Astrocyte (in vitro differentiated cells and primary cell): ENCODE measurements at regions not wholly inside any gene's neighbourhood (a gene's known extent, or its start where the extent isn't known, plus 50 kb on each side); places are given as distances from the start of the nearest gene placed in this dataset.
A peak's percentile ranks its signal among the peaks of the same experiment; 100 is the strongest.

Experiments used
- DNase-seq: peaks from one replicate; pipeline ENCODE4 v3.0.0-alpha.2; 2010; ENCODE audit warnings: low read depth
- FAIRE-seq: peaks from 2 replicates; lab custom pipeline; 2011; peaks lifted over from hg19 to GRCh38; lab: Jason Lieb, UNC
- H2AFZ ChIP-seq: 2 replicates; pipeline ENCODE4 v1.6.0; 2012; ENCODE audit warnings: low read depth, low read length, inconsistent platforms
- H3K27ac ChIP-seq: 2 replicates; pipeline ENCODE4 v1.5.1; 2011; ENCODE audit warnings: low read depth, low read length, inconsistent platforms
- H3K27me3 ChIP-seq: 2 replicates; pipeline ENCODE4 v1.6.0; 2011; ENCODE audit warnings: low read length, inconsistent platforms; ENCODE audit not compliant: insufficient read depth
- H3K36me3 ChIP-seq: 2 replicates; pipeline ENCODE4 v1.5.1; 2011; ENCODE audit warnings: low read length, inconsistent platforms; ENCODE audit not compliant: insufficient read depth
- H3K4me1 ChIP-seq: 2 replicates; pipeline ENCODE4 v1.5.1; 2011; ENCODE audit warnings: low read length, inconsistent platforms; ENCODE audit not compliant: insufficient read depth
- H3K4me2 ChIP-seq: 2 replicates; pipeline ENCODE4 v1.6.0; 2012; ENCODE audit warnings: low read length, inconsistent platforms
- H3K4me3 ChIP-seq: 2 replicates; pipeline ENCODE4 v1.5.1; 2011; ENCODE audit warnings: low read depth, mild to moderate bottlenecking, low read length, inconsistent platforms; ENCODE audit not compliant: insufficient read depth
- H3K79me2 ChIP-seq: 2 replicates; pipeline ENCODE4 v1.6.0; 2012; ENCODE audit warnings: mild to moderate bottlenecking, low read length, inconsistent platforms; ENCODE audit not compliant: insufficient read depth
- H3K9ac ChIP-seq: 2 replicates; pipeline ENCODE4 v1.6.0; 2012; ENCODE audit warnings: mild to moderate bottlenecking, low read length, inconsistent platforms
- H3K9me3 ChIP-seq: 2 replicates; pipeline ENCODE4 v1.5.1; 2012; ENCODE audit warnings: low read depth, mild to moderate bottlenecking, low read length, inconsistent platforms; ENCODE audit not compliant: insufficient read depth
- H4K20me1 ChIP-seq: 2 replicates; pipeline ENCODE4 v1.6.0; 2012; ENCODE audit warnings: low read length, inconsistent platforms; ENCODE audit not compliant: insufficient read depth
- H3K27ac Mint-ChIP-seq: one replicate; pipeline ENCODE4 v1.8.0; 2021; ENCODE audit warnings: mild to moderate bottlenecking, mixed read lengths; ENCODE audit not compliant: unreplicated experiment
- H3K27me3 Mint-ChIP-seq: one replicate; pipeline ENCODE4 v1.8.0; 2021; ENCODE audit warnings: low read depth, mixed read lengths; ENCODE audit not compliant: unreplicated experiment
- H3K36me3 Mint-ChIP-seq: one replicate; pipeline ENCODE4 v1.8.0; 2021; ENCODE audit warnings: low read depth, mixed read lengths; ENCODE audit not compliant: unreplicated experiment
- H3K4me1 Mint-ChIP-seq: one replicate; pipeline ENCODE4 v1.8.0; 2021; ENCODE audit warnings: low read depth, mixed read lengths; ENCODE audit not compliant: unreplicated experiment
- H3K4me3 Mint-ChIP-seq: one replicate; pipeline ENCODE4 v1.8.0; 2021; ENCODE audit warnings: mild to moderate bottlenecking, moderate library complexity, mixed read lengths; ENCODE audit not compliant: unreplicated experiment
- H3K9me3 Mint-ChIP-seq: one replicate; pipeline ENCODE4 v1.8.0; 2021; ENCODE audit warnings: mild to moderate bottlenecking, mixed read lengths; ENCODE audit not compliant: unreplicated experiment
- EZH2 ChIP-seq: IDR thresholded peaks from 2 replicates; pipeline ENCODE4 v1.6.1; 2012; ENCODE audit warnings: mild to moderate bottlenecking, low read length, inconsistent platforms; ENCODE audit not compliant: insufficient read depth
- TF ChIP-seq, protein P1 (sequence below): IDR thresholded peaks from 2 replicates; pipeline ENCODE4 v1.5.1; 2011; ENCODE audit warnings: low read depth, mild to moderate bottlenecking, inconsistent platforms, low read length, moderate library complexity; ENCODE audit not compliant: insufficient read depth

DNA sequence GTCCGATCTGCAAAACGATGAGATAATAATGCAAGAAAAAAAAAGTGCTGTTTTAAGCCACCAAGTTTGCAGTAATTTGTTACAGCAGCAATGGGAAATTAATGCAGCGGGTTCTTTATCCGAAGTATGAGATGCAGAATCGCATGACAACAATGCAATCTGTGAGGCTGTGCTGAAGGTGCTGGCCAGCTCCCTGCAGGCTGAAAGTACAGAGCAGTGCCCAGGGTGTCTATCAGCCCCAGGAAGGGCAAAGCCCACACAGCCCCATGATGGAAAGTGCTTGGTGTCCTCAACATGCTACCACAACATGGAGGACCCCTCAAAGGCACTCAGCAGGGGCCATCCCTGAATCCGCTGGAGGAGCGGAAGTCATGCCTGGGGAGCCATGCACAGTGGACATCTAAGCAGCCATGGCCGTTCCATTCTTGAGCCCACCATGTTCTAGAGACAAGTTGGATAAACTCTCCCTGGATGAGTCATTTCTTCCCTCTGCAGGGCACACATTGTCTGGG lies 199.5 kb upstream of the PFKP start:
- peaks cover 12% of the 10 kb centered on the region for H3K9me3 ChIP-seq
- Mint-ChIP-seq H3K36me3 (no peaks in the 10 kb centered on the region), H3K9me3 (peaks cover 2% of the 10 kb centered on the region), H3K4me3 (no peak overlapping the region), H3K27ac (peak overlapping the region; percentile 11), H3K27me3 (peaks cover 22% of the 10 kb centered on the region), H3K4me1 (no peaks in the 10 kb centered on the region)
- H3K9ac ChIP-seq = no peak overlapping the region
- H4K20me1 ChIP-seq = no peaks in the 10 kb centered on the region
- FAIRE-seq (no peak), DNase-seq (no peak)
- no peak overlapping the region for H2AFZ ChIP-seq
- no peak overlapping the region for H3K4me2 ChIP-seq
- H3K4me1 ChIP-seq = no peaks in the 10 kb centered on the region
- H3K27ac ChIP-seq = no peak overlapping the region
- no peaks in the 10 kb centered on the region for H3K36me3 ChIP-seq
- H3K27me3 ChIP-seq = no peaks in the 10 kb centered on the region
- no peaks in the 10 kb centered on the region for H3K79me2 ChIP-seq
- H3K4me3 ChIP-seq = no peak overlapping the region
- TF ChIP-seq, protein P1, sequence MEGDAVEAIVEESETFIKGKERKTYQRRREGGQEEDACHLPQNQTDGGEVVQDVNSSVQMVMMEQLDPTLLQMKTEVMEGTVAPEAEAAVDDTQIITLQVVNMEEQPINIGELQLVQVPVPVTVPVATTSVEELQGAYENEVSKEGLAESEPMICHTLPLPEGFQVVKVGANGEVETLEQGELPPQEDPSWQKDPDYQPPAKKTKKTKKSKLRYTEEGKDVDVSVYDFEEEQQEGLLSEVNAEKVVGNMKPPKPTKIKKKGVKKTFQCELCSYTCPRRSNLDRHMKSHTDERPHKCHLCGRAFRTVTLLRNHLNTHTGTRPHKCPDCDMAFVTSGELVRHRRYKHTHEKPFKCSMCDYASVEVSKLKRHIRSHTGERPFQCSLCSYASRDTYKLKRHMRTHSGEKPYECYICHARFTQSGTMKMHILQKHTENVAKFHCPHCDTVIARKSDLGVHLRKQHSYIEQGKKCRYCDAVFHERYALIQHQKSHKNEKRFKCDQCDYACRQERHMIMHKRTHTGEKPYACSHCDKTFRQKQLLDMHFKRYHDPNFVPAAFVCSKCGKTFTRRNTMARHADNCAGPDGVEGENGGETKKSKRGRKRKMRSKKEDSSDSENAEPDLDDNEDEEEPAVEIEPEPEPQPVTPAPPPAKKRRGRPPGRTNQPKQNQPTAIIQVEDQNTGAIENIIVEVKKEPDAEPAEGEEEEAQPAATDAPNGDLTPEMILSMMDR = no peak
- no peak for TF ChIP-seq EZH2

GRCh38 chr10:2866569-2866968 lies 200.8 kb upstream of the PFKP start:
- peaks cover 10% of the 10 kb centered on the region for H3K9me3 ChIP-seq
- TF ChIP-seq EZH2 = no peak
- TF ChIP-seq, protein P1 = no peak
- DNase-seq (no peak), FAIRE-seq (no peak)
- no peak overlapping the region for H3K4me2 ChIP-seq
- Mint-ChIP-seq H3K36me3 (no peaks in the 10 kb centered on the region), H3K27me3 (peaks cover 22% of the 10 kb centered on the region), H3K27ac (no peak overlapping the region), H3K4me1 (no peaks in the 10 kb centered on the region), H3K4me3 (no peak overlapping the region), H3K9me3 (peaks cover 2% of the 10 kb centered on the region)
- H3K9ac ChIP-seq = no peak overlapping the region
- H3K79me2 ChIP-seq = no peaks in the 10 kb centered on the region
- H3K27ac ChIP-seq = no peak overlapping the region
- no peak overlapping the region for H3K4me3 ChIP-seq
- no peak overlapping the region for H2AFZ ChIP-seq
- no peaks in the 10 kb centered on the region for H3K36me3 ChIP-seq
- no peaks in the 10 kb centered on the region for H4K20me1 ChIP-seq
- no peaks in the 10 kb centered on the region for H3K4me1 ChIP-seq
- no peaks in the 10 kb centered on the region for H3K27me3 ChIP-seq

DNA sequence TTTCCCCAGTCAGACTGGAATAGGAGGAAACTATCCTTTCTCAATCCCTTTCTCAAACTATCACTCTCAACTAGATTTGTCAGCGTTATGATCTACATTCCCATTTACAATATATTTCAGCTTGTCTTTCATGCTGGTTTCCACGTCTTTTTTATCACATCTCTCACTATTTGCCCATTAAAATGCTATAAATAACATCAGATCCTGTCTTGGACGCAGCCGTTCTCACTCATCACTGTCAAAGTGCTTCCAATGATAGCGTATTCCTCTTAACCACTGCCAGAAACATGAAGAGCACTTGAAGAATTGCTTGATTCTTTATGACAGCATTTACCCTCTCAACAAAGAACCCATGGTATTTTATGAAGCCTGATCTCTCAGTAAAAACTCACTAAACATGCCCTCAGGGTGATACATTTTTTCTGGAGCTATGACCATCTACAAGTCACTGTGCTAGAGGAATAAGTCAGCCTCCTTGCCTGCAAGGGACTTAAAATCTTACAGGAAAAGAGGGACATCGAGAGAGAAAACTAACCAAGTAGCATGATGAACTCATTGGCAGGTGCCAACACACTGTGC lies 205.6 kb upstream of the PFKP start:
- H2AFZ ChIP-seq = no peak overlapping the region
- H3K4me2 ChIP-seq = no peak overlapping the region
- no peak overlapping the region for H3K9ac ChIP-seq
- no peaks in the 10 kb centered on the region for H3K4me1 ChIP-seq
- Mint-ChIP-seq H3K4me3 (no peak overlapping the region), H3K27me3 (peaks cover 9% of the 10 kb centered on the region), H3K4me1 (no peaks in the 10 kb centered on the region), H3K27ac (no peak overlapping the region), H3K9me3 (peaks cover 2% of the 10 kb centered on the region), H3K36me3 (no peaks in the 10 kb centered on the region)
- no peaks in the 10 kb centered on the region for H3K79me2 ChIP-seq
- DNase-seq (no peak), FAIRE-seq (no peak)
- H4K20me1 ChIP-seq = no peaks in the 10 kb centered on the region
- no peaks in the 10 kb centered on the region for H3K36me3 ChIP-seq
- H3K9me3 ChIP-seq = no peaks in the 10 kb centered on the region
- no peak for TF ChIP-seq EZH2
- TF ChIP-seq, protein P1 = no peak
- H3K4me3 ChIP-seq = no peak overlapping the region
- no peak overlapping the region for H3K27ac ChIP-seq
- H3K27me3 ChIP-seq = no peaks in the 10 kb centered on the region
